Activated T-cell treated with anti-CD3 and anti-CD28 coated beads for 24 hours (primary cell): ENCODE measurements at regions not wholly inside any gene's neighbourhood (a gene's known extent, or its start where the extent isn't known, plus 50 kb on each side); places are given as distances from the start of the nearest gene placed in this dataset.
"Not testable (repeated sequence)": the region's sequence is repeated elsewhere in the genome, so short reads cannot be mapped to it uniquely, and the experiment has no call there.

Experiments used
- DNase-seq: peaks from one replicate; pipeline ENCODE4 v3.0.0-alpha.2; 2020; ENCODE audit warnings: low read depth

DNA sequence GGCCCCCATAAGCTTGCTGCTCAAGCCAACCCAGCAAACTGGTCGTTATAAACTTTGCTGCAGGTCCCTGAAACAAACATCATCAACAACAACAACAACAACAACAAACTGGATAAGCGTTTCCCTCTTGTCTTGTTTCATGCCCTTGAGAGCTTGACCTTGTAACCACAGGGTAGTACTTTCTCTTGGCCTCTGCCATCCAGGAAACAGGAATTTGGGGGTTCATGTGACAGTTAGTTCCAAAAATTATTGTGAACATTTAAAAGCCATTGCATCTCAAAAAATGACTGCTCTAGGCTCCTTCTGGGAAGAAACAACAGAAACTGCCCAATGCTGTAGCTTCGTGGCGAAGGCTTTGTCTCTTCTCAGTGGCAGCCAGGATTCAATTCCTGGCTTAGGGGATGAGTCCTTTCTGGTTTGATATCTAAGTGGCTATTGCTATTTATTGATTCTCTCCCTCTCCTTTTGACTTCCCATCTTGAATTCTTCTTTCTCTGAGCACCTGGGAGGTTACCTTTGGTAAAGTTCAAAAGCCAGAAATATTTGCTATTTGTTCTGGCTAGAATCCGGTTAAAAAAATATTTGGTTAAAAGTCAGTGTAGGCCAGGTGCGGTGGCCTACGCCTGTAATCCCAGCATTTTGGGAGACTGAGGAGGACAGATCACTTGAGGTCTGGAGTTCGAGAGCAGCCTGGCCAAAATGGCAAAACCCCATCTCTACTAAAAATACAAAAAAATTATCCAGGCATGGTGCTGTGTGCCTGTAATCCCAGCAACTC lies 52.0 kb upstream of the CPM start:
- no peak for DNase-seq

DNA sequence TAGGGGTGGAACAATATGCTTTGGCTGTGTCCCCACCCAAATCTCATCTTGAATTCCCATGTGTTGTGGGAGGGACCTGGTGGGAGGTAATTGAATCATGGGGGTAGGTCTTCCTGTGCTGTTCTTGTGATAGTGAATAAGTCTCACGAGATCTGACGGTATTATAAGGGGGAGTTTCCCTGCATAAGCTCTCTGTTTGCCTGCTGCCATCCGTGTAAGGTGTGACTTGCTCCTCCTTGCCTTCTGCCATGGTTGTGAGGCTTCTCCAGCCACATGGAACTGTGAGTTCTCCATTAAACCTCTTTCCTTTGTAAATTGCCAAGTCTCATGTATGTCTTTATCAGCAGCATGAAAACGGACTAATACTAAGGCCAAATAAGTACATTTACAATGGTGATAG lies 64.6 kb upstream of the CPM start:
- not testable (repeated sequence) for DNase-seq

GRCh38 chr12:68998041-68998440 lies 65.1 kb upstream of the CPM start:
- no peak for DNase-seq

DNA sequence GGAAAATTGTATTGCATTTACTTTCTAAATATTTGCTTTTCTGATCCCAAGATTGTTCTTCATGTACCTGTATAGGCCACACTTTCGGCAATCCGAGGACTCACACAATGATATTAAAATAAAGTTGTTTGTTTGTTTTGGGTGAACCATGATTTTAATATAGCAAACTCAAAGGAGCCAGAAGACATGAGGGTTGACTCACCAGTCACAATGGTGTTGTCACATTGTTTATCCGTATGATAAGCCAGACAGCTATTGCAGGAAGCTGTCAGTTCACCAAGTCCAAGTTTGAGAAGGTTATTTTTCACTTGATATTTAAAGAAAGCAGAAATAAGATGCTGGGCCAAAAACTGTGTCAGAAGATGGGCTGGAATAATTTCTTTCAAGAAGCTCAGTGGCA lies 67.1 kb upstream of the CPM start:
- DNase-seq, result no peak

- DNase-seq, result no peak
Measured at GRCh38 chr12:69000540-69001243, 67.7 kb upstream of the CPM start.

DNA sequence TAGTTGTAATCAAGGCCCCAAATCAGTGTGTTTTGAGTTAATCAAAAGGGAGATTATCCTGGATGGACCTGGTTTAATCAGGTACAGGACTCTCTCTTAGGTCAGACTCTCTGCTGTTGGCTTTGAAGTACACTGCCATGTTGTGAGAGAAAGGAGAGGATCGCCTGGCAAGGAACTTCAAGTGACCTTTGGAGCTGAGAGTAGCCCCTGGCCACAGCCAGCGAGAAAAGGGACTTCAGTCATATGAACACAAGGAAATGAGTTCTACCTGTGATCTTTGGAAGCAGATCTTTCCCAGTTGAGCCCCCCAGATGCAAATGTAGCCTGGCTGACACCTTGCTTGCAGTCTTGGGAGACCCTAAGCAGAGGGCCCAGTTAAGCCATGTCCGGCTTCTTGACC lies 68.3 kb upstream of the CPM start:
- no peak for DNase-seq

- DNase-seq, result no peak
Measured at GRCh38 chr12:69002969-69003368, 70.0 kb upstream of the CPM start.

DNA sequence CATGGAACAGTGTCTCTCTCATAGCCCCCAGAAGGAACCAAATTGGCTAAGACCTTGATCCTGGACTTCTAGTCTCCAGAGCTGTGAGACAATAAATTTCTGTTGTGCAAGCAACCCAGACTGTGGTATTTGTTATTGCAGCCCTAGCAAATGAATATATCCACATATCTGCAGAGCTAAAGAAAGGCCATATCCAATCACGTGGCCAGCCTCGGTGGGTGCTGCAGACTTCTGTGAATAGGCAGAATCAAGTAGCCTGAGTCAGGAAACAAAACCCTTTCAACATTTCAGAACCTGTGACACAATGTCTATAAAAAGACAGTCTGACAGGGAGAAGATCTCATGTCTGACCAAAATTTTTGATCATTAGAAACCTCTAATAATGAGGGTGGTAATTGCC lies 71.0 kb upstream of the CPM start:
- no peak for DNase-seq

DNA sequence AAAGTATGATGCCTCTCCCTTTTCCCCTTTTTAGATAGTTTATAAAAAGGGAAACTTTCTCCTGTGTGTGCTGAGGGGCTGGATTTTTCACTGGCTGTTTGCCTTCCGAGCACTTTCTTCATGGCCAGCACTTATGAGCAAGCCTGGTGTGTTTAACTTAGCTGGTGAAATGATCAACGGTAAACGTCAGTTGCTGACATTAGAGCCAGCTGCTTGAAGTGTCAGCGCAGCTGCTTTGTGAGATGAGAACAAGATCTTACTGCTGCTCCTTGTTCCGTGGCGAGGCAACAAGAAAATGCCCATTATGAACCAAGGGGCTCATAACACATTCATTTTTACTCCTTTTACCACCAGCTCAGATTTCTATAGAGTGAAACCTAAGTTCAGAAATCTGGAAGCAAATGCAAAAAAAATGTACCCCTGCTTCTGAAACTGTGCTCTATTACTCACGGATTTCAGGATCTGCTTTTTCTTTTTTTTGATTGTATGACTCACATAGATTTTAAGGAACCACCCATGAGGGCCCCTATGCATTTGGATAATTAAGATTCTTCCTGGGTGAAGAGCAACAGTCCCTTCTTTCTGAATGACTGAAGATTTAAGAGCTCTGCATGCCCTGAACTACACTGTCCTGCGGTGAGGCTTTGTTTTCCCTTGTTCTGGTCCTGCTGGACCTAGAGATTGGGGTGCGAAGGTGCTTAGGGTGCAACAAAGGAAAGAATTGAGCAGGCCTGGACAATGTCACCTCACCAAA lies 74.3 kb upstream of the CPM start:
- no peak for DNase-seq

DNA sequence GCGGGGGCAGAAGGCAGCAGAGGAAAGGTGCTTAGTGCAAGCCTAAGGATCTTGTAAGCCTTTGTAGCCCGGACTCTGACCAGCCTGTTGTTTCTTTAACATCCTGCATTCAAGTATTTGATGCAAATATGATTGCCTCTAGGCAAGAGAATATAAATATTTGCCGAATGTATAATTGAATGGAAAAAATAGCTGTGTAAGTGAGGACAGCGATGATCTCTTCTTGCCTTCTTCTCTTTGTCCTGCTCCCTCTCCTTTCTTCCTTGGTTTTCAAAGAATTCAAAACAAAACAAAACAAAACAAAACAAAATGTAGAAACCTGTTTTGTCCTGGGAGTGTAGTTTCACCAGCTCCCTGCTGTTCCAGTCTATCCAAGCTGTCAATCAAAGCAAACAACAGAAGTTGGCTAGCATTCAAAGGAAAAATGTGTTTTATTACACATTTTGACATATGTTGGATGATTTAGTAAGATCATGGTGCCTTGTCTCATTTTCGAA lies 74.9 kb upstream of the CPM start:
- no peak for DNase-seq

DNA sequence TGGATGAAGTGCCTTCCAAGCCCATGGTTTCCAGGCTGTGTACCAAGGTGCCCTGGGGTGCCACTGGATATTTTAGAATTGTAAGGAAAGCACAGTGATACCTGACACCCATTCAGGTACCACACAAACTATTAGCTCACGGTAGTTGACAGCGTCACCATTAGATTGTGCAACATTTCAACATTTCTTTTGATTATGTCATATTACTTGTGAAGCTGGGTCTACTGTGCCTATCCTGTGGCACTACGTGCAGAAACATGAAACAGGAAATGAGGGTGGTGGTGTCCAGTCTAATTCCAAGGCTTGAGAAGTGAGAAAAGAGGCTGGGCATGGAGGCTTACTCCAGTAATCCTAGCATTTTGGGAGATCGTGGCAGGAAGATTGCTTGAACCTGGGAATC lies 75.5 kb upstream of the CPM start:
- DNase-seq, result no peak

DNA sequence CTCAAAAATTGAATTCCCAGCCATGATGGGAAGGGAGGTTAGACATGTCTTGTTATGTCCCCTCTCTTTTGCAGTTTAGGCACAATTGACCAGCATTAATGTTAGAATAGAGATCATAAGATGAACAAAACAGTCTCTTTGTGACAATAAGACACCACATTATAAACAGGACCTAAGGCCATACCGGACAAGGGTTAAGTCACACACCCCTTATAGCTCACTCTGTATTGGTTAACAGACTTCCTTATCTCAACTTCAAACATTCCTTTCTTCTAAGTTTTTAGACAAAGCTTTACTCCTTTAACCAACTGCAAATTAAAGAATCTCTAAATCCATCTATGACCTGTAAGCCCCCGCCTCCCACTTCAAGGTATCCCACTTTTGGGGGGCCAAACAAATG lies 81.1 kb upstream of the CPM start:
- DNase-seq, result no peak

DNA sequence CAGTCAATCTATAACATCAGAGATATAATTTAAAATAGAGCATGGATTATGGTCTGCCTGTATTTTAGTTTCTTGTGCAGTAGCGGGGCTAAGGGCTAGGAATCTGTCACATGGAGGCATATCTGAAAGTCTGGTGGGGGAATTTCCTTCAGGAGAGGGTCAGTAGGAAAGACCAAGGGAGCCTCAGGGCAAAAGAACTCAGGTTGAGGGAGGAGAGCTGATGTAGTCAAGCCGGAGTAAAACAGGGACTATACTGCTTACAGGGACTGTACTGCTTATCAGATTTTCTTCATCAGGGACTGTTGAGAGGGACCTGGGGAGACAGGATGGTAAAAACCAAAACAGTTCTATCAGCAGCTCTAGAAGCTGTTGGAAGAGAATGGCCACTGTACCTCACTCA lies 82.0 kb upstream of the CPM start:
- no peak for DNase-seq

DNA sequence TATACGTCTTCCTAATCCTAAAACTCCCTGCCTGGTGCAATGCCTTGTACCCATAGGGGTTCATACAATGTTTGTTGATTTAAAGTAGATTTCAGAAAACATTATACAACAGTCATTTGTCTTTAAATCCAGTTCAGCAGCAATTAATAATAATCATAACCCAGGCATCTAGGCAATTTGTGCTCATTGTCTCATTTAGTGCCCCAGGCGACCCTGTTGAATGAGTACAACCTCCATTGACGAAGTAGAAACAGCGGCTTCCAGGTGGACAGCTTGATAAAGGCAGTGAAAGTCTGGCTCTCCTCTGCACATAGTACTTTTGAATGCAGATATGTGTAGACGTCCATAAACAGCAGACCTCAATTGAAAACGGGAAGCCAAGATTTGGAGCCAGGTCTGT lies 82.9 kb upstream of the CPM start:
- no peak for DNase-seq

- DNase-seq, result no peak
Measured at GRCh38 chr12:69019082-69019481, 86.1 kb upstream of the CPM start.

- DNase-seq, result no peak
Measured at GRCh38 chr12:69019910-69020309, 86.9 kb upstream of the CPM start.

DNA sequence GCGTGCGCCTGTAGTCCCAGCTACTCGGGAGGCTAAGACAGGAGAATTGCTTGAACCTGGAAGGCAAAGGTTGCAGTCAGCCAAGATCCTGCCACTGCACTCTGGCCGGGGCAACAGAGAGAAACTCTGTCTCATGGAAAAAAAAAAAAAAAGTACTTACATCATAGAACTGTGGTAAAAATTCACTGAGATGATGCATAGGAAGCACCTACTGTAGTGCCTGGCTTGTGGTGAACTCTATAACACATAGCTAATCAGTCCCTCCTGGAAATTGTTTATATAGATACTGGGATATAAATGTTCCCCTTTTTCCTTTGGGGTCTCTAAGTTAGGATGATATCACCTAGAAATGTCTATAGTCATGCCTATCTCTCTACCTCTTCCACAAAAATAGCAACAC lies 89.7 kb upstream of the CPM start:
- no peak for DNase-seq

GRCh38 chr12:69023840-69024239 lies 90.9 kb upstream of the CPM start:
- DNase-seq, result no peak

GRCh38 chr12:69024413-69024812 lies 91.4 kb upstream of the CPM start:
- DNase-seq, result no peak

DNA sequence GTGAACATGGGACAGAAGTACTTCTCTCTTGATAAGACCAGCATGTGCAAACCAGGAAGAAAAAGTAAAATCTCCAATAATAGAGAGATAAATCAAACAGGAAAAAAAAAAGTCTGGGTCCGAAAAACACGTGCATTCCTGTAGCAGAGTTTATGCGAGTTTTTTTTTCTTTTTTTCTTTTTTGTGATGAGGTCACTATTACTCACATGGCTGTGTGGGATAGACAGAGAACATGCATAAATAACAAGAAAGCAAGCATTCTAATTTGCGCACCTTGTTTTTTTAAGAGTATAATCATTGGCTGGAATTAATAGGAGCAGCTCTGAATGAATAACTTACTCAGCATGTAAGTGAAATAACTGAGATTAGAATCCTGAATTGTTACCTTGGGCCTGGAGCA lies 91.9 kb upstream of the CPM start:
- DNase-seq, result no peak

DNA sequence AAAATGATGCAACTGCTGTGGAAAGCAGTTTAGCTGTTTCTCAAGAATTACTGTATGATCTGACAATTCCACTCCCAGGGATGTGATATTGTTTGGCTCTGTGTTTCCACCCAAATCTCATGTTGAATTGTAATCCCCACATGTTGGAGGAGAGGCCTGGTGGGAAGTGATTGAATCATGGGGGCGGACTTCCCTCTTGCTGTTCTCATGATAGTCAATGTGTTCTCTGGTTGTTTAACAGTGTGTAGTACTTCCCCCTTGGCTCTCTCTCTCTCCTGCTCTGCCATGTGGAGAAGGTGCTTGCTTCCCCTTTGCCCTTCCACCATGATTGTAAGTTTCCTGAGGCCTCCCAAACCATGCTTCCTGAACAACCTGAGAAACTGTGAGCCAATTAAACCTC lies 93.4 kb upstream of the CPM start:
- DNase-seq, result no peak

DNA sequence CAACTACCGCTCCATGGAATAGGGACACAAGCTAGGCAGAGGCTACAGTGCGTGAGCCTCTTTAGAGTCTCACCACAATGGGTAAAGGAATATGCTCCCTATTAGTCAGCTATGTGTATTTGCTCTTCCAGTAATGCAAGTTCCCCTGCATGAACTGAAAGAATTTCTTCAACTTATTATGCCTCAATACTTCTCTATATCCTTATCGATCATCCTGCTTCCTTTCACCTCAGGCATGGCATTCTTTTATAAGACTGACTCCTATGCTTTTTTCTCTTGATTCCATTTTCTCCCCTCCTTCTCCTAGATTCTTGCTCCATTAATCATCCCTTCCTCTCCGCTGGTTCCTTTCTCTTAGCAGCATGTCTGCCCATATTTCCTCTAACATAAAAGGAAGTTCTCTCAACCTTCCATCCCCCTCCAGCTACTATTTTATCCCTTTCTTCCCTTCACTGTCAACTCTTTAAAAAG lies 94.5 kb upstream of the CPM start:
- DNase-seq, result no peak
